ENCODE measurements at regions not wholly inside any gene's neighbourhood (a gene's known extent, or its start where the extent isn't known, plus 50 kb on each side); places are given as distances from the start of the nearest gene placed in this dataset.

DNA sequence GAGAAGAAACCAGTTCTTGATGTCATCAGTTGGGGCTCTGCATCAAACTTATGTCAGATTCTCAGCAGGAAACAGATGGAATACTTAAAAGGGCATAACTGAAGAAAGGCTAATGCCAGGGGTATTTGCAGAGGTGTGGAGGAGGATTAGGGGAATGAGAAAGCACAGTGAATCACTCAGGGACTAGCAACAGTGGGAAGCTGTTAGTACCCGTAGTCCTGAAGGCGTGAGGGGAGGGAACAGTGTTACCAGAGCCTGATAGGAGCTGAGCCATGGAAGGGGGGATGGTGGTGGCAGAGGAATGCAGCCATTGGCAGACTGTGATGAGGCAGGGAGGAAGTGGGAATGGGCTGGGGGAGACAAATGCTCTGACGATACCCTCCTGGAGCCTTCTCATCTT is 162.3 kb downstream of the UTP18 start:
- TF ChIP-seq, protein P1, sequence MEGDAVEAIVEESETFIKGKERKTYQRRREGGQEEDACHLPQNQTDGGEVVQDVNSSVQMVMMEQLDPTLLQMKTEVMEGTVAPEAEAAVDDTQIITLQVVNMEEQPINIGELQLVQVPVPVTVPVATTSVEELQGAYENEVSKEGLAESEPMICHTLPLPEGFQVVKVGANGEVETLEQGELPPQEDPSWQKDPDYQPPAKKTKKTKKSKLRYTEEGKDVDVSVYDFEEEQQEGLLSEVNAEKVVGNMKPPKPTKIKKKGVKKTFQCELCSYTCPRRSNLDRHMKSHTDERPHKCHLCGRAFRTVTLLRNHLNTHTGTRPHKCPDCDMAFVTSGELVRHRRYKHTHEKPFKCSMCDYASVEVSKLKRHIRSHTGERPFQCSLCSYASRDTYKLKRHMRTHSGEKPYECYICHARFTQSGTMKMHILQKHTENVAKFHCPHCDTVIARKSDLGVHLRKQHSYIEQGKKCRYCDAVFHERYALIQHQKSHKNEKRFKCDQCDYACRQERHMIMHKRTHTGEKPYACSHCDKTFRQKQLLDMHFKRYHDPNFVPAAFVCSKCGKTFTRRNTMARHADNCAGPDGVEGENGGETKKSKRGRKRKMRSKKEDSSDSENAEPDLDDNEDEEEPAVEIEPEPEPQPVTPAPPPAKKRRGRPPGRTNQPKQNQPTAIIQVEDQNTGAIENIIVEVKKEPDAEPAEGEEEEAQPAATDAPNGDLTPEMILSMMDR (conservative IDR thresholded peaks at IDR 0.05; ENCODE audit: low read depth, low read length), result no peak
- TF ChIP-seq EZH2 (IDR thresholded peaks at IDR 0.05; ENCODE audit: low read length, unreplicated experiment), result no peak
- no peak for TF ChIP-seq EZH2phosphoT487 (IDR thresholded peaks at IDR 0.05; ENCODE audit: borderline replicate concordance, low read length)
